ENCODE measurements at regions not wholly inside any gene's neighbourhood (a gene's known extent, or its start where the extent isn't known, plus 50 kb on each side); places are given as distances from the start of the nearest gene placed in this dataset.

- TF ChIP-seq CTCF (IDR thresholded peaks at IDR 0.05; ENCODE audit: low read depth, low read length, poor library complexity, severe bottlenecking) (no peak), EZH2phosphoT487 (IDR thresholded peaks at IDR 0.05; ENCODE audit: borderline replicate concordance, low read length) (no peak)
These were observed 389.0 kb downstream of the RASEF start for GRCh38 chr9:82673919-82674318.

Measured in DOHH2 (cell line).